Neural progenitor cell (in vitro differentiated cells): ENCODE measurements at regions not wholly inside any gene's neighbourhood (a gene's known extent, or its start where the extent isn't known, plus 50 kb on each side); places are given as distances from the start of the nearest gene placed in this dataset.
A peak's percentile ranks its signal among the peaks of the same experiment; 100 is the strongest.

Experiments used
- DNase-seq: peaks from one replicate; pipeline ENCODE4 v3.0.0-alpha.2; 2016; ENCODE audit warnings: low spot score
- H2AFZ ChIP-seq: fragments of 200-600 bp; sonication (generic); replicated peaks from 2 replicates; pipeline ENCODE4 v1.6.1; 2016; ENCODE audit warnings: antibody characterized with exemption
- H3F3A ChIP-seq: fragments of 200-600 bp; sonication (generic); 2 replicates; pipeline ENCODE4 v1.6.1; 2016; ENCODE audit warnings: antibody characterized with exemption, low read depth
- H3K27ac ChIP-seq: fragments of 200-600 bp; sonication (generic); 2 replicates; pipeline ENCODE4 v1.5.1; 2016; ENCODE audit warnings: mild to moderate bottlenecking
- H3K27me3 ChIP-seq: fragments of 200-600 bp; sonication (generic); 2 replicates; pipeline ENCODE4 v1.6.1; 2016; ENCODE audit warnings: mild to moderate bottlenecking, moderate library complexity
- H3K36me3 ChIP-seq: fragments of 200-600 bp; sonication (generic); 2 replicates; pipeline ENCODE4 v1.5.1; 2016
- H3K4me1 ChIP-seq: fragments of 200-600 bp; sonication (generic); 2 replicates; pipeline ENCODE4 v1.6.1; 2016; ENCODE audit warnings: mixed run types
- H3K4me2 ChIP-seq: fragments of 200-600 bp; sonication (generic); 2 replicates; pipeline ENCODE4 v1.6.1; 2016
- H3K4me3 ChIP-seq: fragments of 200-600 bp; sonication (generic); 2 replicates; pipeline ENCODE4 v1.5.1; 2016
- H3K79me2 ChIP-seq: fragments of 200-600 bp; sonication (generic); 2 replicates; pipeline ENCODE4 v1.6.1; 2016; ENCODE audit warnings: low read depth
- H3K9ac ChIP-seq: fragments of 200-600 bp; sonication (generic); 2 replicates; pipeline ENCODE4 v1.6.1; 2016
- H3K9me3 ChIP-seq: fragments of 200-600 bp; sonication (generic); 2 replicates; pipeline ENCODE4 v1.5.1; 2016; ENCODE audit warnings: low read depth
- H4K20me1 ChIP-seq: fragments of 200-600 bp; sonication (generic); 2 replicates; pipeline ENCODE4 v1.6.1; 2016; ENCODE audit warnings: low read depth
- H3K27ac Mint-ChIP-seq: 3 replicates; pipeline ENCODE4 v1.8.0; 2021; ENCODE audit warnings: mixed read lengths
- H3K27me3 Mint-ChIP-seq: 2 replicates; pipeline ENCODE4 v1.8.0; 2022; ENCODE audit warnings: low read depth, mild to moderate bottlenecking, inconsistent platforms, moderate library complexity, mixed read lengths; ENCODE audit not compliant: insufficient read depth
- H3K36me3 Mint-ChIP-seq: 3 replicates; pipeline ENCODE4 v1.8.0; 2021; ENCODE audit warnings: mixed read lengths
- H3K4me1 Mint-ChIP-seq: 3 replicates; pipeline ENCODE4 v1.8.0; 2021; ENCODE audit warnings: mixed read lengths
- H3K4me3 Mint-ChIP-seq: 3 replicates; pipeline ENCODE4 v1.8.0; 2021; ENCODE audit warnings: mild to moderate bottlenecking, moderate library complexity, mixed read lengths
- H3K9me3 Mint-ChIP-seq: 3 replicates; pipeline ENCODE4 v1.8.0; 2020; ENCODE audit warnings: mixed read lengths
- CTCF ChIP-seq: fragments of 200-600 bp; sonication (generic); IDR thresholded peaks from 2 replicates; pipeline ENCODE4 v1.5.1; 2017; ENCODE audit warnings: antibody characterized with exemption, mild to moderate bottlenecking
- EZH2 ChIP-seq: fragments of 200-600 bp; sonication (generic); IDR thresholded peaks from 2 replicates; pipeline ENCODE4 v1.6.1; 2017; ENCODE audit warnings: antibody characterized with exemption, mild to moderate bottlenecking, moderate library complexity
- EZH2phosphoT487 ChIP-seq: fragments of 200-600 bp; sonication (generic); IDR thresholded peaks from 2 replicates; pipeline ENCODE4 v1.6.1; 2017; ENCODE audit warnings: antibody characterized with exemption

- TF ChIP-seq CTCF = no peak
- no peak for TF ChIP-seq EZH2
- no peak for TF ChIP-seq EZH2phosphoT487
- peaks cover 15% of the 10 kb centered on the region for H3K4me1 Mint-ChIP-seq
- no peak overlapping the region for H3K4me3 Mint-ChIP-seq
- DNase-seq = no peak
- Histone ChIP-seq H3K27ac (no peak overlapping the region), H2AFZ (no peak overlapping the region), H3K36me3 (no peaks in the 10 kb centered on the region), H3K4me3 (no peak overlapping the region), H3K79me2 (no peaks in the 10 kb centered on the region), H3K9ac (no peak overlapping the region), H3K4me2 (no peak overlapping the region), H3F3A (no peaks in the 10 kb centered on the region), H4K20me1 (peaks cover 3% of the 10 kb centered on the region), H3K27me3 (no peaks in the 10 kb centered on the region), H3K9me3 (no peaks in the 10 kb centered on the region), H3K4me1 (peaks cover 21% of the 10 kb centered on the region)
- H3K27ac Mint-ChIP-seq = no peak overlapping the region
- H3K36me3 Mint-ChIP-seq = peaks cover 2% of the 10 kb centered on the region
- peaks cover 2% of the 10 kb centered on the region for H3K27me3 Mint-ChIP-seq
- no peaks in the 10 kb centered on the region for H3K9me3 Mint-ChIP-seq
These were observed 394.3 kb upstream of the C2CD4B start for GRCh38 chr15:62559381-62559733.

GRCh38 chr15:62561059-62561519 is 396.0 kb upstream of the C2CD4B start:
- H3K36me3 Mint-ChIP-seq = peaks cover 2% of the 10 kb centered on the region
- Histone ChIP-seq H3K79me2 (no peaks in the 10 kb centered on the region), H3K4me3 (no peak overlapping the region), H3K27ac (no peak overlapping the region), H3K4me2 (peak overlapping the region; percentile 24), H3F3A (no peaks in the 10 kb centered on the region), H3K9ac (no peak overlapping the region), H3K36me3 (no peaks in the 10 kb centered on the region), H3K27me3 (no peaks in the 10 kb centered on the region), H4K20me1 (peaks cover 3% of the 10 kb centered on the region), H2AFZ (no peak overlapping the region), H3K9me3 (no peaks in the 10 kb centered on the region), H3K4me1 (peaks cover 21% of the 10 kb centered on the region)
- peak; percentile 13 for DNase-seq
- H3K27me3 Mint-ChIP-seq = peaks cover 1% of the 10 kb centered on the region
- peaks cover 21% of the 10 kb centered on the region for H3K4me1 Mint-ChIP-seq
- TF ChIP-seq CTCF (no peak), EZH2phosphoT487 (no peak), EZH2 (no peak)
- H3K27ac Mint-ChIP-seq = no peak overlapping the region
- H3K9me3 Mint-ChIP-seq = no peaks in the 10 kb centered on the region
- no peak overlapping the region for H3K4me3 Mint-ChIP-seq

GRCh38 chr15:62561571-62561970 is 396.5 kb upstream of the C2CD4B start:
- no peak overlapping the region for H3K4me3 ChIP-seq
- no peak for DNase-seq
- H3K4me1 Mint-ChIP-seq = peaks cover 24% of the 10 kb centered on the region
- H3K9ac ChIP-seq = no peak overlapping the region
- no peak overlapping the region for H3K4me3 Mint-ChIP-seq
- no peak overlapping the region for H3K27ac ChIP-seq
- no peak overlapping the region for H2AFZ ChIP-seq
- H4K20me1 ChIP-seq = peaks cover 3% of the 10 kb centered on the region
- H3K4me2 ChIP-seq = peak overlapping the region; percentile 24
- H3K36me3 Mint-ChIP-seq = peaks cover 2% of the 10 kb centered on the region
- no peaks in the 10 kb centered on the region for H3K36me3 ChIP-seq
- no peaks in the 10 kb centered on the region for H3K27me3 Mint-ChIP-seq
- TF ChIP-seq CTCF (no peak), EZH2 (no peak), EZH2phosphoT487 (no peak)
- H3K27ac Mint-ChIP-seq = no peak overlapping the region
- no peaks in the 10 kb centered on the region for H3K9me3 Mint-ChIP-seq
- no peaks in the 10 kb centered on the region for H3K9me3 ChIP-seq
- no peaks in the 10 kb centered on the region for H3K79me2 ChIP-seq
- no peaks in the 10 kb centered on the region for H3K27me3 ChIP-seq
- no peaks in the 10 kb centered on the region for H3F3A ChIP-seq
- peaks cover 21% of the 10 kb centered on the region for H3K4me1 ChIP-seq
